ENCODE measurements at regions not wholly inside any gene's neighbourhood (a gene's known extent, or its start where the extent isn't known, plus 50 kb on each side); places are given as distances from the start of the nearest gene placed in this dataset.

- TF ChIP-seq CTCF (IDR thresholded peaks at IDR 0.05) = no peak
- no peak overlapping the region for H3K27ac ChIP-seq
- no peak overlapping the region for H3K4me3 ChIP-seq
- no peak for DNase-seq (ENCODE audit: low spot score)
These were observed 115.4 kb downstream of the PLEKHG1 start for GRCh38 chr6:150715133-150715532.

GRCh38 chr6:150717419-150717818, 117.7 kb downstream of the PLEKHG1 start:
- Histone ChIP-seq H3K4me3 (no peak overlapping the region), H3K27ac (no peak overlapping the region)
- DNase-seq (ENCODE audit: low spot score) = no peak
- TF ChIP-seq CTCF (IDR thresholded peaks at IDR 0.05) = no peak

- Histone ChIP-seq H3K27ac (no peak overlapping the region), H3K4me3 (no peak overlapping the region)
- TF ChIP-seq CTCF (IDR thresholded peaks at IDR 0.05) = no peak
- DNase-seq (ENCODE audit: low spot score) = no peak
These were observed 119.5 kb downstream of the PLEKHG1 start for GRCh38 chr6:150719099-150719766.

GRCh38 chr6:150719831-150720230, 120.1 kb downstream of the PLEKHG1 start:
- H3K27ac ChIP-seq = no peak overlapping the region
- DNase-seq (ENCODE audit: low spot score) = no peak
- no peak for TF ChIP-seq CTCF (IDR thresholded peaks at IDR 0.05)
- no peak overlapping the region for H3K4me3 ChIP-seq

- Histone ChIP-seq H3K27ac (no peak overlapping the region), H3K4me3 (no peak overlapping the region)
- TF ChIP-seq CTCF (IDR thresholded peaks at IDR 0.05) = no peak
- DNase-seq (ENCODE audit: low spot score) = no peak
These were observed 121.1 kb downstream of the PLEKHG1 start for GRCh38 chr6:150720774-150721233.

- no peak for DNase-seq (ENCODE audit: low spot score)
- Histone ChIP-seq H3K27ac (no peak overlapping the region), H3K4me3 (no peak overlapping the region)
- TF ChIP-seq CTCF (IDR thresholded peaks at IDR 0.05) = no peak
These were observed 122.0 kb downstream of the PLEKHG1 start for GRCh38 chr6:150721418-150722266.
